Lung (tissue), 11 donors: ENCODE measurements at regions not wholly inside any gene's neighbourhood (a gene's known extent, or its start where the extent isn't known, plus 50 kb on each side); places are given as distances from the start of the nearest gene placed in this dataset.
"Not testable (repeated sequence)": the region's sequence is repeated elsewhere in the genome, so short reads cannot be mapped to it uniquely, and the experiment has no call there.

Experiments
- ATAC-seq: fragments of 200-7000 bp; cut with Tn5 transposase; one replicate; pipeline ENCODE4 v1.9.1; 2020; ENCODE audit warnings: moderate number of reproducible peaks; ENCODE audit not compliant: insufficient read depth, low FRiP score
- DNase-seq, 3 donors: peaks; one replicate each; pipeline ENCODE4 v3.0.0-alpha.2; 2013 to 2017
- H3K27ac ChIP-seq, 2 donors: one replicate each; pipeline ENCODE4 v1.5.1; 2013; ENCODE audit warnings: mild to moderate bottlenecking in 2 of 2, moderate library complexity in 2 of 2, control low read depth in 1 of 2, inconsistent platforms in 1 of 2, low read depth in 1 of 2, low read length in 1 of 2
- H3K27me3 ChIP-seq, 3 donors: one replicate each; pipeline ENCODE4 v1.5.1; 2013; ENCODE audit warnings: low read length in 2 of 3; ENCODE audit not compliant: control insufficient read depth in 3 of 3, insufficient read depth in 3 of 3
- H3K36me3 ChIP-seq, 4 donors: one replicate each; pipeline ENCODE4 v1.5.1; 2013; ENCODE audit warnings: low read length in 4 of 4, mild to moderate bottlenecking in 1 of 4, moderate library complexity in 1 of 4; ENCODE audit not compliant: control insufficient read depth in 4 of 4, insufficient read depth in 4 of 4
- H3K4me1 ChIP-seq, 5 donors: one replicate each; pipeline ENCODE4 v1.5.1; 2013; ENCODE audit warnings: low read length in 5 of 5, mild to moderate bottlenecking in 2 of 5, moderate library complexity in 1 of 5; ENCODE audit not compliant: control insufficient read depth in 5 of 5, insufficient read depth in 5 of 5
- H3K4me3 ChIP-seq: one replicate; pipeline ENCODE4 v1.5.1; 2013; ENCODE audit warnings: mild to moderate bottlenecking, control low read depth, moderate library complexity
- H3K9ac ChIP-seq, 2 donors: one replicate each; pipeline ENCODE4 v1.5.1; 2013; ENCODE audit warnings: low read length in 2 of 2, control low read depth in 1 of 2; ENCODE audit not compliant: insufficient read depth in 1 of 2
- H3K9me3 ChIP-seq, 4 donors: one replicate each; pipeline ENCODE4 v1.5.1; 2013; ENCODE audit warnings: low read length in 3 of 4, mild to moderate bottlenecking in 1 of 4, moderate library complexity in 1 of 4; ENCODE audit not compliant: control insufficient read depth in 4 of 4, insufficient read depth in 3 of 4
- CTCF ChIP-seq: IDR thresholded peaks from 2 replicates; pipeline ENCODE4 v1.5.1; 2012; ENCODE audit warnings: mild to moderate bottlenecking; ENCODE audit errors: control extremely low read depth, extremely low read depth
- WGBS, 2 donors: extraction: QIAGEN DNeasy Blood & Tissue Kit; methylation state at CpG; one replicate each; pipeline ENCODE4 v1.1.7; 2013; 5-methylcytosine and 5-hydroxymethylcytosine counted together
- donor health status: control.
- donor health status: control.
- donor health status: Bipolar disorder and iron deficiency.
- donor health status: healthy.
- donor health status: DM: yes; HTN: yes; CAD: no.

GRCh38 chr7:54292171-54292925 is 249.8 kb upstream of the VSTM2A start:
- Histone ChIP-seq H3K9me3 (peaks cover 0 to 3% (median 0%) of the 10 kb centered on the region in 4 donors), H3K27me3 (no peaks in the 10 kb centered on the region), H3K4me3 (no peak overlapping the region), H3K9ac (no peak overlapping the region), H3K36me3 (no peaks in the 10 kb centered on the region), H3K4me1 (no peaks in the 10 kb centered on the region), H3K27ac (no peak overlapping the region)
- WGBS, 2 donors, result 30 to 38% methylated on average over 8 of the region's 8 CpGs
- no peak for DNase-seq
- no peak for ATAC-seq
- TF ChIP-seq CTCF, result no peak

- ATAC-seq, result no peak
- Histone ChIP-seq H3K27ac (no peak overlapping the region), H3K9ac (no peak overlapping the region), H3K27me3 (no peaks in the 10 kb centered on the region), H3K36me3 (no peaks in the 10 kb centered on the region), H3K9me3 (no peaks in the 10 kb centered on the region), H3K4me3 (no peak overlapping the region), H3K4me1 (no peaks in the 10 kb centered on the region)
- 76 to 82% methylated on average over 4 of the region's 4 CpGs for WGBS, 2 donors
- no peak for DNase-seq
- TF ChIP-seq CTCF, result no peak
These were observed 242.7 kb upstream of the VSTM2A start for GRCh38 chr7:54299426-54299825.

GRCh38 chr7:54315955-54316354 is 226.2 kb upstream of the VSTM2A start:
- DNase-seq, ATAC-seq, H3K27me3 ChIP-seq: not testable (repeated sequence)

GRCh38 chr7:54326592-54327167 is 215.5 kb upstream of the VSTM2A start:
- Histone ChIP-seq H3K36me3 (no peaks in the 10 kb centered on the region), H3K4me3 (no peak overlapping the region), H3K9me3 (peaks cover 0 to 3% (median 0%) of the 10 kb centered on the region in 4 donors), H3K27ac (no peak overlapping the region), H3K9ac (no peak overlapping the region), H3K4me1 (no peaks in the 10 kb centered on the region), H3K27me3 (no peaks in the 10 kb centered on the region)
- DNase-seq (no peak), ATAC-seq (no peak)
- TF ChIP-seq CTCF, result no peak
- WGBS, 2 donors, result 70 to 72% methylated on average over 3 of the region's 3 CpGs

More at GRCh38 chr7:54315955-54316354, 226.2 kb upstream of the VSTM2A start:
- not testable (repeated sequence) for H3K4me3 ChIP-seq, H3K9ac ChIP-seq, H3K9me3 ChIP-seq, H3K4me1 ChIP-seq, H3K36me3 ChIP-seq, H3K27ac ChIP-seq
